ENCODE measurements at regions not wholly inside any gene's neighbourhood (a gene's known extent, or its start where the extent isn't known, plus 50 kb on each side); places are given as distances from the start of the nearest gene placed in this dataset.

GRCh38 chr20:1778338-1778737 is 116.9 kb upstream of the SIRPA start:
- TF ChIP-seq CTCF (IDR thresholded peaks at IDR 0.05; ENCODE audit: extremely low read depth in 1 of 2, insufficient read depth in 1 of 2, low read depth in 1 of 2, low read length in 2 of 2) (no peak), POLR2AphosphoS5 (IDR thresholded peaks at IDR 0.05; ENCODE audit: insufficient read depth, low read depth, low read length) (no peak), MYC (IDR thresholded peaks at IDR 0.05; ENCODE audit: low read depth, low read length) (no peak), EZH2 (IDR thresholded peaks at IDR 0.05; ENCODE audit: borderline replicate concordance, low read depth, low read length, severe bottlenecking) (no peak), POLR2A (IDR thresholded peaks at IDR 0.05; ENCODE audit: low read depth, low read length) (no peak), GATA2 (IDR thresholded peaks at IDR 0.05; ENCODE audit: insufficient read depth, insufficient read length, low read depth, low read length) (no peak), MAX (IDR thresholded peaks at IDR 0.05; ENCODE audit: insufficient read depth, insufficient read length) (no peak), FOS (IDR thresholded peaks at IDR 0.05; ENCODE audit: borderline replicate concordance, insufficient read depth, low read length) (no peak)

Measured in endothelial cell of umbilical vein (primary cell).